NT2/D1 (cell line): ENCODE measurements at regions not wholly inside any gene's neighbourhood (a gene's known extent, or its start where the extent isn't known, plus 50 kb on each side); places are given as distances from the start of the nearest gene placed in this dataset.

Experiments used
- DNase-seq: peaks from one replicate; pipeline ENCODE4 v3.0.0-alpha.2; 2011; ENCODE audit warnings: low read depth, low spot score
- H3K27me3 ChIP-seq: 2 replicates; pipeline ENCODE4 v1.6.0; 2011; ENCODE audit warnings: mild to moderate bottlenecking; ENCODE audit not compliant: insufficient read length, insufficient read depth
- H3K36me3 ChIP-seq: 2 replicates; pipeline ENCODE4 v1.6.1; 2011; ENCODE audit warnings: mild to moderate bottlenecking, low read length, mixed read lengths; ENCODE audit not compliant: insufficient read depth, insufficient read length
- H3K4me1 ChIP-seq: 2 replicates; pipeline ENCODE4 v1.5.1; 2011; ENCODE audit not compliant: insufficient read depth, insufficient read length
- H3K4me3 ChIP-seq: 2 replicates; pipeline ENCODE4 v1.5.1; 2011; ENCODE audit warnings: low read depth; ENCODE audit not compliant: insufficient read length
- H3K9ac ChIP-seq: 2 replicates; pipeline ENCODE4 v1.6.0; 2011; ENCODE audit warnings: low read depth; ENCODE audit not compliant: insufficient read length
- H3K9me3 ChIP-seq: 2 replicates; pipeline ENCODE4 v1.5.1; 2011; ENCODE audit warnings: mild to moderate bottlenecking, low read length; ENCODE audit not compliant: insufficient read depth
- SUZ12 ChIP-seq: IDR thresholded peaks from 2 replicates; pipeline ENCODE4 v1.6.1; 2011; ENCODE audit not compliant: insufficient read length, insufficient read depth; ENCODE audit errors: extremely low read depth
- YY1 ChIP-seq: IDR thresholded peaks from 2 replicates; pipeline ENCODE4 v1.6.1; 2011; ENCODE audit not compliant: insufficient read length, insufficient read depth
- ZNF274 ChIP-seq: IDR thresholded peaks from 2 replicates; pipeline ENCODE4 v1.6.1; 2011; ENCODE audit warnings: mild to moderate bottlenecking, low read depth, low read length

DNA sequence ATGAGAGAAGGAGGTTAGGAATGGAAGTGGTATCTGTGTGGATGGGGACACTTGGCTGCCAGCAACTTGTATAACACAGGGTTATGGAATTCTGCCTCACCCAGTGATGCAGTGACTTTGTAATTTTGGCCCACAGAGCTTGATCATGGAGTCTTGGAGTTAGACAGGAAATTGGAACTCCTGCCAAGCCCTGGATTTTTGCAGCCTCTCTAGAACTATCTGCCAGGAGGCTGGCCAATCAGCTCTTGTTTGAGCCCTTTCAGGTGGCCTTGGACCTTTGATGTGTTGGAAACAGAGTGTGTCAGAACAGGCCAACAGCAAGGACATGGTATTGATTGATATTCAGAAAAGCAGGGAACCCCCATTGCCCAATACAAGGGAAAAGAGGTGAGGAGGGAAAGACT lies 157.7 kb upstream of the GGTLC1 start:
- DNase-seq, result no peak
- H3K4me1 ChIP-seq, result no peaks in the 10 kb centered on the region
- H3K27me3 ChIP-seq, result no peaks in the 10 kb centered on the region
- no peak overlapping the region for H3K9ac ChIP-seq
- H3K9me3 ChIP-seq, result peaks cover 11% of the 10 kb centered on the region; the same call in 1 of the 2 replicates
- TF ChIP-seq ZNF274 (no peak), SUZ12 (no peak), YY1 (no peak)
- no peaks in the 10 kb centered on the region for H3K36me3 ChIP-seq
- H3K4me3 ChIP-seq, result no peak overlapping the region

DNA sequence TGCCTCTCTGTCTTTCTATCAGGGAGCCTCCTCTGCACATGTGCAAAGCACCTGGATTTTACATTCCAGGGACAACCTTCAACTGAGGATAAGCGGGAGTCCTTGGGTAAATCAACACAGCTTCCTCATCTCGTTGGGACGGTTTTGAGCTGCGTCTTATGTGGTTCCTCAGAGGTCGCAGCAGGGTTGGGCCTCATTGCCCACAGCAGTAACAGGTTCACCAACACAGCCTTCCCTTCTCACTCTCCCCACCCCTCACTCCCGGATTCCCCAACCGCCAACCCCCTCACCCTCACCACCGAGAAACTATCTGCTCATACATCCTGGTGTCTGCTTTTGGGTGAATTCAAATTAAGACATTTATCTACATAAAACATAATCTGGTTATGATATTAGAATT lies 155.8 kb upstream of the GGTLC1 start:
- H3K4me1 ChIP-seq, result no peaks in the 10 kb centered on the region
- H3K4me3 ChIP-seq, result no peak overlapping the region
- H3K36me3 ChIP-seq, result no peaks in the 10 kb centered on the region
- no peak overlapping the region for H3K9ac ChIP-seq
- H3K9me3 ChIP-seq, result peaks cover 20% of the 10 kb centered on the region; the same call in 1 of the 2 replicates
- no peak for DNase-seq
- no peaks in the 10 kb centered on the region for H3K27me3 ChIP-seq
- TF ChIP-seq ZNF274 (no peak), SUZ12 (no peak), YY1 (no peak)

DNA sequence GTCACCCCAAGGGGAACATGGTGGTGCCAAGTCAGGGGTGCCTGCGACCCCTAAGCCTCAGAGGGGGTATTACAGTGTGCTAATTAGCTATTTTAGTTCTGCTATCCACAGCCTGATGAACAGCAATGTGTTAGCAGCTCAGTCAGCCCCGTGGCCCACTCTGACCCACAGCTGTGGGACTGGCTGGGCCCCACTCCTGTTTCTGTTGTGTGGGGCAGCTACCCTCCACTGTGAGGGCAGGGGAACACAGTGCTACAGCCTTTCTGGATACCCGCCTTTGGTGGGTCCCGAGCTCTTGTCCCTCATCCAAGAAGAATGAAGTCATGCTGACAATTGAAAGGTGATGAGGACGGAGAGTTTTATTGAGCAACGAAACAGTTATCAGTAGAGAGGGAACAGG lies 152.5 kb upstream of the GGTLC1 start:
- TF ChIP-seq YY1 (no peak), SUZ12 (no peak), ZNF274 (no peak)
- Histone ChIP-seq H3K4me1 (no peaks in the 10 kb centered on the region), H3K4me3 (no peak overlapping the region), H3K9ac (no peak overlapping the region), H3K36me3 (no peaks in the 10 kb centered on the region), H3K27me3 (no peaks in the 10 kb centered on the region), H3K9me3 (peaks cover 20% of the 10 kb centered on the region; the same call in 1 of the 2 replicates)
- DNase-seq, result no peak

DNA sequence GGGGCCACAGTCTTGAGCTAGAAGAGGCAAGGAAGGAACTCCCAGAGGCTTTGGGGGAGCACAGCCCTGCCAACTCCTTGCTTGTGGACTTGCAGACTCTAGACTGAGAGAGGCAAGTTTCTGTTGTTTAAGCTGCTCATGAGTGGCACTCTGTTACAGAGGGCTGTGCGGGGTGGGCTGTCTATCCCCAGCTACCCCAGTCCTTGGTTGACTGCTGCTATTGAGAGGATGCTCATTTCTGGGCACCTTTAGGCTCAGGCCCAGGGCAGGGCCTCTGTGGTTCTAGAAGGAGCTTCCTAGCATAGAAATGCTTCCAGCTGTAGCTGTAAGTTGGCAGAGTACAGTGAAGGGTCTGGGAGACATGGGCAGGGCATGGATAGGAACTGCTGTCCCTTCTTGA lies 151.3 kb upstream of the GGTLC1 start:
- Histone ChIP-seq H3K4me3 (no peak overlapping the region), H3K9me3 (peaks cover 20% of the 10 kb centered on the region; the same call in 1 of the 2 replicates)
- no peak for TF ChIP-seq ZNF274
- TF ChIP-seq YY1, result no peak
- TF ChIP-seq SUZ12, result no peak

GRCh38 chr20:24138951-24139350 lies 150.4 kb upstream of the GGTLC1 start:
- Histone ChIP-seq H3K27me3 (no peaks in the 10 kb centered on the region), H3K36me3 (no peaks in the 10 kb centered on the region), H3K9ac (no peak overlapping the region), H3K9me3 (peaks cover 20% of the 10 kb centered on the region; the same call in 1 of the 2 replicates), H3K4me3 (no peak overlapping the region), H3K4me1 (no peaks in the 10 kb centered on the region)
- no peak for TF ChIP-seq SUZ12
- TF ChIP-seq YY1, result no peak
- TF ChIP-seq ZNF274, result no peak
- no peak for DNase-seq

More for the DNA sequence above, 151.3 kb upstream of the GGTLC1 start:
- Histone ChIP-seq H3K4me1 (no peaks in the 10 kb centered on the region), H3K36me3 (no peaks in the 10 kb centered on the region), H3K9ac (no peak overlapping the region), H3K27me3 (no peaks in the 10 kb centered on the region)
- no peak for DNase-seq

DNA sequence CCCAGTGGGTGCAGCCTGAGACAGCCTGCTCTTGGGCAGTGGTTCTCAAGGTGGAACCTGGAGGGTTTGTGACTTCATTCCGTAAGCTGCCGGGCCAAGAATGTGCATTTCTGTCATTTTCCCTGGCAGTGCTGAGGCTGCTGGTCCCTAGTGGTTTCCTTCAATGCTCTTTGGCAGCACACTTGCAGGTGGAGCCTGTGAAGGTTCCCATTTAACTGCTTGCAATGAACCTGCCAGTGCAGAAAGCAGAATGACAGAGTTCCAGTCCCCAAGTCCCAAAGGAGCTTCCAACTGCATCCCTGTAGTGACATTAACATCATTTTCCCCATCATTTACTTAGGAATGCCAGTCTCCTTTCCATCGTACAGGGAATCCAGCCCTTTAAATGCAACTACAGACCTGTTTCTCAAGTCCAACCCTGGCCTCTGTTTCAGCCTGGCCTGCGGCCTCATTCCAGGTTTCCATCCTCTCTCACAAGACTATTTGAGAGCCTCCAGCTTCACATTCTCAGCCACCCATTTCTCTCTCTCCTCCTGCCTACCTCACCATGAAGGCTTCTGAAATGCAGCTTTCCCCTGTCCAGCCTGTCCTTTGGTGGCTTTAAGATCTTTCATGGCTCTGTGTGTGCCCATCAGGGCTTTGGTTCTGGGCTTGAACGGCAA lies 149.7 kb upstream of the GGTLC1 start:
- no peak for DNase-seq
- H3K4me1 ChIP-seq, result no peaks in the 10 kb centered on the region
- H3K4me3 ChIP-seq, result no peak overlapping the region
- H3K27me3 ChIP-seq, result no peaks in the 10 kb centered on the region
- peaks cover 20% of the 10 kb centered on the region; the same call in 1 of the 2 replicates for H3K9me3 ChIP-seq
- TF ChIP-seq YY1 (no peak), ZNF274 (no peak), SUZ12 (no peak)
- H3K36me3 ChIP-seq, result no peaks in the 10 kb centered on the region
- H3K9ac ChIP-seq, result no peak overlapping the region

GRCh38 chr20:24136659-24137246 lies 148.2 kb upstream of the GGTLC1 start:
- no peak overlapping the region for H3K4me3 ChIP-seq
- TF ChIP-seq YY1, result no peak
- no peak for TF ChIP-seq SUZ12
- no peak for TF ChIP-seq ZNF274
- H3K36me3 ChIP-seq, result no peaks in the 10 kb centered on the region
- no peaks in the 10 kb centered on the region for H3K27me3 ChIP-seq
- H3K4me1 ChIP-seq, result no peaks in the 10 kb centered on the region
- H3K9ac ChIP-seq, result no peak overlapping the region
- peaks cover 14% of the 10 kb centered on the region; the same call in 1 of the 2 replicates for H3K9me3 ChIP-seq
- DNase-seq, result no peak
